HG02981 (cell line): ENCODE measurements at regions not wholly inside any gene's neighbourhood (a gene's known extent, or its start where the extent isn't known, plus 50 kb on each side); places are given as distances from the start of the nearest gene placed in this dataset.
"Not testable (repeated sequence)": the region's sequence is repeated elsewhere in the genome, so short reads cannot be mapped to it uniquely, and the experiment has no call there.

Experiments
- ATAC-seq: cut with Tn5 transposase; IDR thresholded peaks from one replicate; pipeline ENCODE4 v1.9.1; 2021; ENCODE audit warnings: mild to moderate bottlenecking, moderate library complexity; ENCODE audit not compliant: unreplicated experiment

GRCh38 chr2:180618570-180618969 is 361.8 kb upstream of the UBE2E3 start:
- ATAC-seq: no peak

GRCh38 chr2:180614776-180615175 is 365.6 kb upstream of the UBE2E3 start:
- ATAC-seq: no peak

DNA sequence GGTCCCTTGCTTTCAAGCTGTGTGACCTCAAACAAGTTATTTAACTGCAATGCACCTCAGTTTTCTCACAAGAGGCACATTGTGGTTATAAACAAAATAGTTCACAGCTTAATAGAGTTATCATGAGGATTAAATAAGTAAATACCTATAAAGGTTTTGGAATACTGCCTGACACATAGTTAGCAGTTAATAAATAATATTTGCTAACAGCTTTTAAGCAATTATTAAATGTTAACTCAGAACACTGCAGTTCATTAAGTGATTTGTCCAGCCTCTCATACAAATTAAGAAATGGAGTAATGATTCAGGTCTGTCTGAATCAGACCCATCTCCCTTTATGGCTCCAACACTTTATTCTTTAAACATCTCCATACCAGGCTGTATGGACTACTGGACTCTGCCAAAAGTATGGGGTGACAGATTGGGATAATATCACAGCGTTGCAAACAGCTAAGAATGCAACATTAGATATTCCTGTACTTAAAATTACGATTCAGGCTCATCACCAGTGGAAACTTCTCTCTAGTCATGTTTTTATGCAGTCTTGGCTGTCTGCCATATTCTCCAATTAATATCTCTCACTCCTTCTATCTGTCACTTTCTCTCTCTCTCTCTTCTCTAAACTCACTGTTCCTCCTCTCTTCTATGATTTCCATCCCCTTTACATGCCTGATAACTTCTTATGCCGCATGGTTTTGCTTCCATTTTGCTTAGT is 370.6 kb upstream of the UBE2E3 start:
- no peak for ATAC-seq

GRCh38 chr2:180607514-180608049 is 372.8 kb upstream of the UBE2E3 start:
- ATAC-seq: no peak

DNA sequence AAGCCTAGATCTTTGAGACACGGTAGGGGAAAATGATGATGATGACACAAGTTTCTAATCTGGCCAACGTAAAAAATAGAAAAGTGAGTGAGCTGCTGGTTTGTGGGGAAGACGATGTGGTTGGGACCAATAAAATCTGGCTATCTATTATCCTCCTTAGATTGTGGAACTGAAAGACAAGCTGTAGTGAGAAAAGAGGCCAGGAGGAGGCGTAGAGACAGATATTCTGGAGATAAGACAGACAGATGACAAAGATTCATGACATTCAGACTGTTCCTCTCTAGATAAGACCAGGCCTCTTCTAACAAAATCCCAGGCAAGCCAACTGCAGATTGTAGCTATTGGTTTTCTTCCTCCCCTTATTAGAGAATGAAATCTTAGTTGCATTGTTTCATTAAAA is 376.3 kb upstream of the UBE2E3 start:
- peak; percentile 54 for ATAC-seq

GRCh38 chr2:180601016-180601415 is 379.4 kb upstream of the UBE2E3 start:
- no peak for ATAC-seq

- ATAC-seq: no peak
These were observed 380.6 kb upstream of the UBE2E3 start for GRCh38 chr2:180599804-180600203.

- ATAC-seq: no peak
These were observed 383.2 kb upstream of the UBE2E3 start for GRCh38 chr2:180597179-180597578.

GRCh38 chr2:180596453-180596852 is 384.0 kb upstream of the UBE2E3 start:
- no peak for ATAC-seq

GRCh38 chr2:180591947-180592346 is 388.5 kb upstream of the UBE2E3 start:
- ATAC-seq: no peak

DNA sequence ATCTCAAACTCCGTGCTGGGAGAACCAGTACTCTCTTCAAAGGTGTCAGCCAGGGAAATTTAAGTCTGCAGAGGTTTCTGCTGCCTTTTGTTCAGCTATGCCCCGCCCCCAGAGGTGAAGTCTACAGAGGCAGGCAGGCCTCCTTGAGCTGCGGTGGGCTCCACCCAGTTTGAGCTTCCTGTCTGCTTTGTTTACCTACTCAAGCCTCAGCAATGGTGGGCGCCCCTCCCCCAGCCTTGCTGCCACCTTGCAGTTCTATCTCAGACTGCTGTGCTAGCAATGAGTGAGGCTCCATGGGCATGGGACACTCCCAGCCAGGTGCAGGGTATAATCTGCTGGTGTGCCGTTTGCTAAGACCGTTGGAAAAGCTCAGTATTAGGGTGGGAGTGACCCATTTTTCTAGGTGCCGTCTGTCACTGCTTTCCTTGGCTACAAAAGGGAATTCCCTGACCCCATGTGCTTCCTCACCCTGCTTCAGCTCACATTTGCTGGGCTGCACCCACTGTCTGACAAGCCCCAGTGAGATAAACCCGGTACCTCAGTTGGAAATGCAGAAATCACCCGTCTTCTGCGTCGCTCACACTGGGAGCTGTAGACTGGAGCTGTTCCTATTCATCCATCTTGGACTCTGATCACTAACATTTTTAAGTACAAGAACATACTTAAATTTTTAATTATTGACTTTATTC is 389.2 kb upstream of the UBE2E3 start:
- ATAC-seq: not testable (repeated sequence)

DNA sequence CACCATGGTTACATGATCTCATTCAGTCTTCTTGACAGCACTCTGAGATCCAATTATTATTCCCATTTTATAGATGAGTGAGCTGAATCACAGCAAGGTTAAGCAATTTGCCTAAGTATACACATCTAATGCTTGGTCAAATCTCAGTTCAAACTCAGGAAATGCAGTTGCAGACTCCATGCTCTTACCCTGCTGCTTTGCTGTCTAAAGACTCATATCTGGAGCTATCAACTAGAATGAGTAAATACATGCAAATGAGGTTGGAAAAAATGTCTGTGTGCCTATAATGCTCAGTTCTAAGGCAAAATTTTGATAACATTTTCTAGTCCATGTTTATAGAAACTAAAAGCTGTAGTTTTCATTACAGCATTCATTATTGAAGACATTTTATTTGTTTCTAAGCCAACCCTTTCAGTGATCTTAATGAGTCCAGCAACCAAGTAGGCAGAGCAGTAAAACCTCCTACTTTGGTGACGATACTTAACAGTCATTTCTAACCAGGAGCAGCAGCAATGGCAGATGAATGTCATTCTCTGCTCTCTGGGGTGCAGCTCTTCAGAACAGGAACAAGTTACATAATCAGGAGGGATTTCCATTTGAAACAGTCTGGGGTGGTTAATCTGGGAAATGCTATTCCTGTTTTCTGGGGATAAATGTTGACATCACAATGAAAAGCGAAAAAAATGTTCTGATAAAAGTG is 396.8 kb upstream of the UBE2E3 start:
- ATAC-seq: no peak

DNA sequence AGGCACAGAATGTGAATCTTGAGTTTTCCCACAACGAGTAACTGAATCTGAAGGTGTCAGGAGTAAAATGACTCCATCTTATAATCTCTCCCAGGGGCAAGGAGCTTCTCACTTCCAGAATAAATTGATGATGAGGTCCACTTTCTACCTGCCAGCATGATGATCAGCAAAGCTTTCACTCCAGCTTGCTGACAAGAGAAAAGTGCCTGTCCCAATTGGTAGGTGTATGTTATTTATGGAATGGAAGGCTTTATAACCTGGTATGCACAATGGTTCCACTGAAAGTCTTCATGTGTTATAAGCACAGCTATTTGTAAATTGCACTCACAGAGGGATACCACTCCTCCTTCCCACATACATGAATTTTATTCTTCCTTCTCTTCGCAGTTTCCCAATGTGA is 401.0 kb upstream of the UBE2E3 start:
- no peak for ATAC-seq

DNA sequence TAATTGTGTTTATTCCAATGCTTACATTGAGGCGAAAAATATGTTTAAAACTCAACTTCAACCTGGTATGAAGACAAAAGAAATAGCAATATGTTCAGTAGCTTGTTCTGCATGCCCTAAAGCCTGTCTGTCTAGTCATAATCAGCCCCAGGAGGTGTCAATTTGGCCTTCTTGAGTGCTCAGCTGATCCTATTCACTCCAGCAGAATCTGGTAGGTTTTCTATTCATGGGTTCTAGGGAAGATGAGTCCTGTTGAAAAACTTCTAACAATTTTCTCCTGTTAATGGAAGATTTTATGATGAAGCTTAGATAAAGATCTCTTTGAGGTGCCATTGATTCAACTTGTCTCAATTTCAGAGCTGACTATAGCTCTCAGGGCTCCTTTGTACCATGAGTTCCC is 402.0 kb upstream of the UBE2E3 start:
- ATAC-seq: no peak

GRCh38 chr2:180577567-180577966 is 402.8 kb upstream of the UBE2E3 start:
- ATAC-seq: no peak

DNA sequence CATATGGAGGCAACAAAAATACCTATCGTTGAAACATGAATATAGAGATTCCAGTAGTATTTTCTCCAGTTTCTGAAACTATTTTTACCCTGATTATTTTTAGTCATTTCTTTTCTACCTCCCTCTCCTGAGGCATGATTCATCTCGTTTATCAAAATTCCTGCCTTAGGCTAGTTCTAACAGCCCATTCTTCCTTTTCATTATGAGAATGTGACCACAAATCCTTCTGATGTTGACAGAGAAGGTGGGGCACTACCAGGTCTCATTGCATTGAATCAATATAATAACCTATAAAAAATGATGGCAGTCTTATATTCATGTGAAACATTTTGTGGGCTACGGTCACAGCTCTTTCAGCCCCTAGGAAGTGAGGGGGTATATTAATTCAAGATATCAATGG is 406.5 kb upstream of the UBE2E3 start:
- ATAC-seq: no peak

DNA sequence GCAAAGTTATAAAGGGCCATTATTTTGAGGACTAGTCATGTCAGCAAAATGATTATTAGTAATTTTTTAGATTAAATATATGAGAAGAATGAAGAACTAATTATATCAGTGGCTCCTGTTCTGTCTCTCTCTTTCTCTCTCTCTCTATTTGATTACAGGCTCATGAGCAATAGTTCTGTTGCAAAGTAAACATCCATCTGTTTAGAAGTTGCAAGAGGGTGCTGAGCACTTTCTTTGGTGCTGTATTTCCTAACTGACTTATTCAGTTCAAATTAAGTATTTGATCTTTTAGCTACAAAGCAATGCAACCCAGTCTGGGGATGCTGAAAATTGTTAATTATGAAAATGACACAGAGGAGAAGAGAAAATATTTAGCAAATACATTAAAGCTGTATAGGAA is 408.1 kb upstream of the UBE2E3 start:
- ATAC-seq: no peak

DNA sequence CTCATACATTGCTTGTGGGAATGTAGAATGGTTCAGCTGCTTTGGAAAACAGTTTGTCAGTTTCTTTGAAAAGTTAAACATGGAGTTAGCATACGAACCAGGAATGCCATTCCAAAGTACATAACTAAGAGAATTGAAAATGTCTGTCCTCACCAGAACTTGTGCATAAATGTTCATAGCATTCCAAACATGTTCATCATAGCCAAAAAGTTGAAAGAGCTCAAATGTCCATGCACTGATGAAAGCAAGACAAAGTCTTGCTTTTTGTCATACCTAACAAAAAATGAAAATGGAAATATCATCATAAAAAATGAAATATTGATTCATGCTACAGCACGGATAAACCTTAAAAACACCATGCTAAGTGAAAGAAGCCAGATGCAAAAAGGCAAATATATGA is 408.8 kb upstream of the UBE2E3 start:
- no peak for ATAC-seq

- ATAC-seq: no peak
These were observed 409.5 kb upstream of the UBE2E3 start for GRCh38 chr2:180570864-180571263.

DNA sequence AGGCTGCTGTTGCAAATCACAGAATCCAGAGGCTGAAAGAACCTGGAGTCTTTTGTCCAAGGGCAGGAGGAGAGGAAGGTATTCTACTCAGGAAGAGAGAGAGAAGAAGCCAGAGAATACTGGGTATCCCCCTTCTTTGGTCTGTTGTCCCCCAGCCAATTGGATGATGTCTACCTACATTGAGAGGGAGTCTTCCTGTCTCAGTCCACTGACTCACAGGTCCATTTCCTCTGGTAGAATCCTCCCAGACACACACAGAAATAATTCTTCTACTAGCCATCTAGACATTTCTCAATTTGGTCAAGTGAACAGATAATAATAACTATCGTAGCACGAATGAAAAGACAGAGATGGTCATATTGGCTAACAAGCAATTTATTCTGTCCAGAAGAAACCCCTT is 416.4 kb upstream of the UBE2E3 start:
- no peak for ATAC-seq

GRCh38 chr2:180562378-180562777 is 418.0 kb upstream of the UBE2E3 start:
- ATAC-seq: no peak

DNA sequence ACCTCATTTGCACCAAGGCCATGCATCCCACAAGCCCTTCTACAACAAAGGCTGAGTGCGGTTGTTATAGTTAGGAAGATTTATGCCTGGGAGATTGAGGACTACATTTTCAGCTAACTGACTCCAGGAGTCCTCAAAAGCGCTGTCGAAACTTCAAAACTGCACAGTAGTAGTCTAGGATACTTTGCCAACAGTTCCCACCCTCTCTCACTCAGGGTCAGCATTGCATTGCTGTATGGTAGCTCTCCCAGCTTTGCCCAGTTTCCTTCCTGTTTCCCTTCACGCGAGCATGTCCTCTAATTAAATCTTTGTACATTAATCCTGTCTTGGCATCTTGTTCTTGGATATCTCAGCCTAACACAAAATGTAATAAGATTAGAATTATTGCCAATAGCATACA is 420.6 kb upstream of the UBE2E3 start:
- no peak for ATAC-seq
